ENCODE measurements at regions not wholly inside any gene's neighbourhood (a gene's known extent, or its start where the extent isn't known, plus 50 kb on each side); places are given as distances from the start of the nearest gene placed in this dataset.
"Not testable (repeated sequence)": the region's sequence is repeated elsewhere in the genome, so short reads cannot be mapped to it uniquely, and the experiment has no call there.

GRCh38 chr16:29300541-29301535 lies 105.7 kb downstream of the NPIPB11 start:
- TF ChIP-seq, protein P1, sequence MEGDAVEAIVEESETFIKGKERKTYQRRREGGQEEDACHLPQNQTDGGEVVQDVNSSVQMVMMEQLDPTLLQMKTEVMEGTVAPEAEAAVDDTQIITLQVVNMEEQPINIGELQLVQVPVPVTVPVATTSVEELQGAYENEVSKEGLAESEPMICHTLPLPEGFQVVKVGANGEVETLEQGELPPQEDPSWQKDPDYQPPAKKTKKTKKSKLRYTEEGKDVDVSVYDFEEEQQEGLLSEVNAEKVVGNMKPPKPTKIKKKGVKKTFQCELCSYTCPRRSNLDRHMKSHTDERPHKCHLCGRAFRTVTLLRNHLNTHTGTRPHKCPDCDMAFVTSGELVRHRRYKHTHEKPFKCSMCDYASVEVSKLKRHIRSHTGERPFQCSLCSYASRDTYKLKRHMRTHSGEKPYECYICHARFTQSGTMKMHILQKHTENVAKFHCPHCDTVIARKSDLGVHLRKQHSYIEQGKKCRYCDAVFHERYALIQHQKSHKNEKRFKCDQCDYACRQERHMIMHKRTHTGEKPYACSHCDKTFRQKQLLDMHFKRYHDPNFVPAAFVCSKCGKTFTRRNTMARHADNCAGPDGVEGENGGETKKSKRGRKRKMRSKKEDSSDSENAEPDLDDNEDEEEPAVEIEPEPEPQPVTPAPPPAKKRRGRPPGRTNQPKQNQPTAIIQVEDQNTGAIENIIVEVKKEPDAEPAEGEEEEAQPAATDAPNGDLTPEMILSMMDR (IDR thresholded peaks at IDR 0.05) = not testable (repeated sequence)
- not testable (repeated sequence) for TF ChIP-seq EP300, POLR2A (IDR thresholded peaks at IDR 0.05)

Measured in tibial nerve (tissue), 4 donors.